Osteocyte (in vitro differentiated cells): ENCODE measurements at regions not wholly inside any gene's neighbourhood (a gene's known extent, or its start where the extent isn't known, plus 50 kb on each side); places are given as distances from the start of the nearest gene placed in this dataset.

Experiments
- DNase-seq: peaks from one replicate; pipeline ENCODE4 v3.0.0; 2021; ENCODE audit warnings: mixed read lengths; ENCODE audit not compliant: unreplicated experiment; ENCODE audit errors: extremely low spot score
- H3K27ac Mint-ChIP-seq: one replicate; pipeline ENCODE4 v1.8.0; 2021; ENCODE audit warnings: mild to moderate bottlenecking, mixed read lengths; ENCODE audit not compliant: unreplicated experiment
- H3K27me3 Mint-ChIP-seq: one replicate; pipeline ENCODE4 v1.8.0; 2021; ENCODE audit warnings: mixed read lengths; ENCODE audit not compliant: unreplicated experiment
- H3K36me3 Mint-ChIP-seq: one replicate; pipeline ENCODE4 v1.8.0; 2021; ENCODE audit warnings: mixed read lengths; ENCODE audit not compliant: unreplicated experiment
- H3K4me1 Mint-ChIP-seq: one replicate; pipeline ENCODE4 v1.8.0; 2021; ENCODE audit warnings: mixed read lengths; ENCODE audit not compliant: unreplicated experiment
- H3K4me3 Mint-ChIP-seq: one replicate; pipeline ENCODE4 v1.8.0; 2021; ENCODE audit warnings: mild to moderate bottlenecking, moderate library complexity, mixed read lengths; ENCODE audit not compliant: unreplicated experiment
- H3K9me3 Mint-ChIP-seq: one replicate; pipeline ENCODE4 v1.8.0; 2021; ENCODE audit warnings: mixed read lengths; ENCODE audit not compliant: unreplicated experiment
- TF ChIP-seq, protein P1 (sequence below): fragments of 200-600 bp; sonication (generic); IDR thresholded peaks from 2 replicates; pipeline ENCODE4 v1.5.0; 2021; ENCODE audit warnings: antibody characterized with exemption, mild to moderate bottlenecking, moderate library complexity

- Mint-ChIP-seq H3K36me3 (no peaks in the 10 kb centered on the region), H3K27ac (no peak overlapping the region), H3K9me3 (no peaks in the 10 kb centered on the region), H3K4me3 (no peak overlapping the region), H3K4me1 (peaks cover 9% of the 10 kb centered on the region), H3K27me3 (no peaks in the 10 kb centered on the region)
- no peak for DNase-seq
- TF ChIP-seq, protein P1, sequence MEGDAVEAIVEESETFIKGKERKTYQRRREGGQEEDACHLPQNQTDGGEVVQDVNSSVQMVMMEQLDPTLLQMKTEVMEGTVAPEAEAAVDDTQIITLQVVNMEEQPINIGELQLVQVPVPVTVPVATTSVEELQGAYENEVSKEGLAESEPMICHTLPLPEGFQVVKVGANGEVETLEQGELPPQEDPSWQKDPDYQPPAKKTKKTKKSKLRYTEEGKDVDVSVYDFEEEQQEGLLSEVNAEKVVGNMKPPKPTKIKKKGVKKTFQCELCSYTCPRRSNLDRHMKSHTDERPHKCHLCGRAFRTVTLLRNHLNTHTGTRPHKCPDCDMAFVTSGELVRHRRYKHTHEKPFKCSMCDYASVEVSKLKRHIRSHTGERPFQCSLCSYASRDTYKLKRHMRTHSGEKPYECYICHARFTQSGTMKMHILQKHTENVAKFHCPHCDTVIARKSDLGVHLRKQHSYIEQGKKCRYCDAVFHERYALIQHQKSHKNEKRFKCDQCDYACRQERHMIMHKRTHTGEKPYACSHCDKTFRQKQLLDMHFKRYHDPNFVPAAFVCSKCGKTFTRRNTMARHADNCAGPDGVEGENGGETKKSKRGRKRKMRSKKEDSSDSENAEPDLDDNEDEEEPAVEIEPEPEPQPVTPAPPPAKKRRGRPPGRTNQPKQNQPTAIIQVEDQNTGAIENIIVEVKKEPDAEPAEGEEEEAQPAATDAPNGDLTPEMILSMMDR, result no peak
These were observed 169.0 kb downstream of the ZNF330 start for GRCh38 chr4:141389649-141390048.

DNA sequence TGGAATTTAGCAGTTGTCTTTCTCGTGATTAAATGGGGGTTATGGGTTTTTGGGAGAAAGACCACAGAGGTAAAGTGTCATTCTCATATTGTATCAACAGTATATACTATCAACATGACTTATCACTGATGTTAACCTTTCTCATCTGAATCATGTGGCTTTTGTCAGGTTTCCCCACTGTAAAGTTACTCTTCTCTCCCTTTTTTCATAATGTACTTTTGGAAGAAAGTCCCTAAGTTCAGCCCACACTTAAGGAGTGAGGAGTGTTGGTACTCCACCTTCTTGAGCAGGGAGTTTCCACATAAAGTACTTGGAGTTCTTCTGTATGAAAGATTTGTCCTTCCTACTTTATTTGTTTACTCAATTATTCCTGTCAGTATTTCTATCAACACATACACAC lies 169.9 kb downstream of the ZNF330 start:
- Mint-ChIP-seq H3K4me1 (peaks cover 12% of the 10 kb centered on the region), H3K36me3 (no peaks in the 10 kb centered on the region), H3K27me3 (no peaks in the 10 kb centered on the region), H3K4me3 (no peak overlapping the region), H3K9me3 (no peaks in the 10 kb centered on the region), H3K27ac (no peak overlapping the region)
- TF ChIP-seq, protein P1, result no peak
- no peak for DNase-seq

DNA sequence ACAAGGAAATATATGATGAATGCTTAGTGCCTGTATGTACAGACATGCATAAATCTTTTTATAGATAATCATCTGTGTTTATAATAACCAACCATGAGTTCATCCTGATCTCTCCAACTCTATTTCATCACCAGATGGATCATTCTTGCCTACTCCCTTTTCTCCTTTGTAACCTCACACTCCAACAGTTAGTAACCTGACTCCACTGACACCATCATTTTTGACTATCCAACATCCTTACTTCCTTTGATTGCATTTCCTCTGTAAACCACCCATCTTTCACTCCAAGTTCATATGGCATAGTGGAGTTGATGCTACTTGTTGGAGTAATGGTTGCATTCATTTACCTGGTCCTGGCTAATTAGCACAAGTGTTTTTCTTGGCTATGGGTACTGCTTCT lies 170.6 kb downstream of the ZNF330 start:
- Mint-ChIP-seq H3K36me3 (no peaks in the 10 kb centered on the region), H3K4me3 (no peak overlapping the region), H3K27ac (no peak overlapping the region), H3K4me1 (peaks cover 17% of the 10 kb centered on the region), H3K27me3 (no peaks in the 10 kb centered on the region), H3K9me3 (no peaks in the 10 kb centered on the region)
- TF ChIP-seq, protein P1, result no peak
- no peak for DNase-seq

- Mint-ChIP-seq H3K9me3 (no peaks in the 10 kb centered on the region), H3K36me3 (no peaks in the 10 kb centered on the region), H3K27me3 (no peaks in the 10 kb centered on the region), H3K27ac (no peak overlapping the region), H3K4me1 (peaks cover 21% of the 10 kb centered on the region), H3K4me3 (no peak overlapping the region)
- TF ChIP-seq, protein P1, result no peak
- no peak for DNase-seq
These were observed 171.1 kb downstream of the ZNF330 start for GRCh38 chr4:141391771-141392170.

GRCh38 chr4:141395246-141395830 lies 174.6 kb downstream of the ZNF330 start:
- no peak overlapping the region for H3K4me3 Mint-ChIP-seq
- no peak overlapping the region for H3K27ac Mint-ChIP-seq
- H3K27me3 Mint-ChIP-seq, result no peaks in the 10 kb centered on the region
- peaks cover 20% of the 10 kb centered on the region for H3K4me1 Mint-ChIP-seq
- DNase-seq, result no peak
- H3K36me3 Mint-ChIP-seq, result no peaks in the 10 kb centered on the region
- H3K9me3 Mint-ChIP-seq, result no peaks in the 10 kb centered on the region
- TF ChIP-seq, protein P1, result no peak
